A204.1 (cell line): ENCODE measurements at regions not wholly inside any gene's neighbourhood (a gene's known extent, or its start where the extent isn't known, plus 50 kb on each side); places are given as distances from the start of the nearest gene placed in this dataset.

Experiments
- FAIRE-seq: peaks from 2 replicates; lab custom pipeline; 2012; peaks lifted over from hg19 to GRCh38; lab: Jason Lieb, UNC

DNA sequence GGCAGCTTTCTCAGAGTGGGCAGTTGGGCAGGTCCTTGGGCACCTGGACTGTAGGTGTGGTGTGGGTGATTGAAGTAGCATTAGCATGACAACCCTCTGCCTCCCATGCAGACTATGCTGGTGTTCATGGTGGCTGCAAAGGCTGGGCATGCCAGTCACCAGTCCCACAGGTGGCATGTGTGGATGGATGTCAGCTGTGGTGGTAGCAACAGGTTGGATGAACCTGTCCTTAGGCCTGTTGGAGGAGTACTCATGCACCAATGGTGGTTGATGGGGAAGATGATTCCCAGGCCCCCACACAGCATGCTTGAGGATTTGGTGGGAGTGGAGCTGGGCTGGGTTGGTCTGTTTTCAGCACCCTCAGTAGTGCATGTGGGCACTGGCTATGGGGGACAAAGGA is 251.1 kb downstream of the PAX1 start:
- no peak for FAIRE-seq

DNA sequence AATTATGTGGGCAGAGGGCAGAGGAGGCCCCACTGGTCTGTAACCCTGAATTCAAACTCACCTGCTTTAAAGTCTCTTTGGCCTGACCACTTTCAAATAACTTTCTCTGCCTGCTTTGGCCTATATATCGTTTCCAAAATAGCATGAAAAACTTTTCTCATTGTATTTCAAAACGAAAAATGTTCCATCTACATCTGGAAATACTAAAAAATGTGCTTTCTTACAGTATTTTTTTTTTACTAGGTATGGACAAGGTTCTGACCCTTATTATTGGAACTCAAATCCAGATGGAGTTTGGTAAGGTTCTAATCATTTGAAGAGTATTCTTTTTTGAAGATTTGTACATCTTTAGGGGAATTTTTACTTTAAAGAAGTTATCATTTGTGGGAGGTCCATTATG is 241.9 kb downstream of the PAX1 start:
- FAIRE-seq: no peak

DNA sequence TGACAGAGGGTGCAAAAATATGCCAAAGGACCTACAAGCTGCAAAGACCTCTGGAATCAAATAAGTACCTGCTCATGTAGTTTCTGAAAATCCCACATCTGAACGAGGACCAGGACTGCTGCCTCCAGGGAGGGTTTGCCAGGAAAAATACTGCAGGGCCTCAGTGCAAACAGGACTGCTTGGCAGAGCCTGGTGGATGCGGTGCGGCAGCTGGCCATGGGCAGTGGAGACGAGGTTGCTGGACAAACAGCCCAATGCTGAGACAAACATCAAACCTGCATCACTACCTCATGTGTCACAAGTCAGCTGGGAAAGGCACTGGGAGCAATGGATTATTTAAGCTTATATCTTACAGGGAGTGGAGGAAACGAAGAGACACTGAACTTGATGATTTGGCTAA is 238.8 kb downstream of the PAX1 start:
- FAIRE-seq: no peak

DNA sequence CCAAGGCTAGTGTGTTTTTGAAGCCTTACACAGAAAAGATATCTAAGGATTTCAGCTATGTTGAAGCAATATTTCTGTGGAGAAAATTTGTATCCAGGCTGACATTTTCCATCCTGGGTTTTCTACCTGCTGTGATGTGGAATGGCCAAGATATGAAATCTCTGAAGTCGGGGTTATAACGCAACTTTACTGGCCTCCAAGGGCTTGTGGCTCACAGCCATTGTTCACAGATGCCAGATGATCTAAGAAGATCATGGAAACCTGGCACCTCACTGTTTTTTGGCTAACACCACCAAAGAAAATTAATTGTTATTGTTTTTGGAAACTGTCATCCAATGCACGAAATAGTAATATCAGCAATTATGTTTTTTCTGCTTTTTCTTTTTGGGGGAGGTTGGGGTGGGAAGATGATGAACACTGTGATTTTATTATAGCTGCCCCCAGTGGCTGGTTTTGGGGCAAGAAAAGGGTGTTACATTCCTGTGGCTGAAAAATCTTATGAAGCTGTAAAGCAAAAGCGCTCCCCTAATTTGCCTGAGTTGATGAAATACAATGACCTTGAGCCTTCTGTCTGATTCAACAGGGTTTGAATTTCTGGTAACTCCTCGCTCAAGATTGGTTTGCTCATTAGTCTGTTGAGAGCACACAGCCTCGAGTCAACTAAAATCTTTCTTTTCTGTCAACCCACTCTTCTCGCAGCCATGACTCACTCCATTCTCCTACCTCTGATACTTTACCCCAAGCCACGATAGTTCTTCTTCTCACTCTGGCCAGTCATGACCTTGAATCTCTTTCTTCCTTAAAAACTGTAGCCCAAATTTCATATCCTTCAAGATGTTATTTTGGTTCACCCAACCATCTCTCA is 236.7 kb downstream of the PAX1 start:
- FAIRE-seq: no peak

DNA sequence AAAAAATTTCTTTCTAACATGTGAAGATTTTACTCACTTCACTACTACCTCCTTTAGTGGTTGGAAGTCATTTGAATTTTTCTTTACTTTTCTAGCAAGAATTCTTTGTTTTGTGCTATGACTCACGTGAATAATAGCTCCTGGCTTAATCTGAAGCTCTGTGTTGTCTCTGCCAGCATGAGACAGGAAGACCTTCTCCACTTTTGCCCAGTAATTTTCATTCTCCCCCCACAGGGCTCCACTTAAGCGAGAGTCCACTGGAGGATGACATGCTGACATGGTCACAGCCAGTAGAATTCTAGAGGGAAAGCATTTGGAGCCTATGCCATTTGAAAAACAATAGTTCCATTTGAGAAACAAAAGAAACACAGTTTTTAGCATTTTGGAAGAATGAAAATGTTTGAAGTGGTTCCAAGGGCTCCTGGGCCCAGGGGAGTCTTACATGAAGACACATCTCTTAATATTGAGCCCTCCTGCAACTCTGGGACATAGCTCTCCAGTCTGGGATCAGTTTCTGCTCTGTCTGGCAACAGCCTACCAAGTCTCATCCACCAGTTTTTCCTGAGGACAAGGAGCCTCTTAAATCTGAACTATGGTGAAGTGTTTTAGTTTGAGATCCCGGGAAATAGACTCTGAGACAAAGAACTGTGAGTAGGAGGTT is 231.4 kb downstream of the PAX1 start:
- no peak for FAIRE-seq

DNA sequence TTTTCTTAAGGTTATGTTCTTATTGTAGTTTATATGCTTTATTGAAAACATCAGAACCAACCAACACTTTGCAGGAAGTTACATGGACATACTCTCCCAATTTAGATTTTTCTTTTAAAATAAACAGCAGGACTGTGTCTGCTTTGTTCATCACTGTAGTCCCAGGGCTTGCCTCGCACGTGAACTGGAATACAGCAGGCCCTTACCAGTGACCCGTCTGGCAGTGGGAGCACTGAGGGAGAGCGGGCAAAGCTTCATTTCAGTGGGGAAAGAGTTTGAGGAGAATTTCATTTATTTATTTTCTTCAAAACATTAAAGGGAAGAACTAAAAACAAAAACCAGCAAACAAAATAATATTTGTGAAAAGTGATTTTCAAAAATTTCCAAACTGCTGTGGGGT is 230.8 kb downstream of the PAX1 start:
- FAIRE-seq: no peak

DNA sequence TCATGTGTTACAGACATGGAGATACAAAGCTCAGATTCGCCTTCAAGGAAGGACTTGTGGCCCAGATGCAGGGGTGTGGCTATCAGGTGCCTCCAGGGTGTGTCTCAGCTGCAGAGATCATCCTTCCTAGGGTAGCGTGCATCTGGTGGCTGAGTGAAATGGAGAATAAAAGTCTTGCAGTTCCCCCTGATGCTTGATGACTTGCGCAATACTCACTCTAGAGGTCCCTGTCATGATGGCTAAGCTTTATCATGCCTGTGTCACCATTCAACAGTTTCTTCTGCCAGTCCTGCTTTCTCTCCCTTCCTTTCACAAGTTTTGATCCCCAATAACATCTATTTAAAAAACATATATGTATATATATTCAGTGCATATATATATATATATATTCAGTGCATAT is 228.1 kb downstream of the PAX1 start:
- no peak for FAIRE-seq

DNA sequence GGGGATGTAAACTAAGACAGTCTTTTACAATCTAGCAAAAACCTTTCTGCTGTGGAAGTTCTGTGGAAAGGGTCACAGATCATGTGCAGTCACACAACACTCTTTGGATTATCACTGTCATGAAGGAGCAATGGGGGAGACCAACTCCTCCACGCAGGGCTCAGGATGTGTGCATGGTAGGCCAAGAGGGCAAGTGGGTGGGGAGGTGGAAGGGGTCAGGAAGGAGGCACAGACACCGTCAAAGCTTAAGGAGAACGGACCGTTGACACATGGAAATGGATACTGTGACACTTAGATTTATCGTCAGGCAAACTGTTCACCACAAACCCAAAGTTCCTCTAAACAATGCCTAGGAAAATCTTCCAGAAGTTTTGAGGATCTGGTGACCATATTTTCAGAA is 215.8 kb downstream of the PAX1 start:
- no peak for FAIRE-seq

DNA sequence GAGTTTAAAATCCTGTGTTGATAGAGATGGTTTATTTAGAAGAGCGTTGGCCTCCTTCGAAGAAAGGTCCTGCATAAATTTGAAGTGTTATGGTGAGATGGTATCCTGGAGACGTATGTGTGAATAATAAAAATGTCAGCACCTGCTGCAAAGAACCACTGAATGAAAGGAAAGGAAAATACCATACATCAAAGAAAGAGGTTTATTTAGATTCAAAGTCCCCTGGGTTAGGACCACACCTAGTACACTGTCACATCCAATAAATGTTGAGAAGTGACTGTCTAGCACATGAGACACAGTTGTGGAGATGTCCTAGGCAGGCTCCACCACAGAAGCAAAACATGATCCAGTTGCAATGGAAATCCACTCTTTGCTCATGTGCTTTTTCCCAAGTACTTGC is 214.7 kb downstream of the PAX1 start:
- FAIRE-seq: no peak

DNA sequence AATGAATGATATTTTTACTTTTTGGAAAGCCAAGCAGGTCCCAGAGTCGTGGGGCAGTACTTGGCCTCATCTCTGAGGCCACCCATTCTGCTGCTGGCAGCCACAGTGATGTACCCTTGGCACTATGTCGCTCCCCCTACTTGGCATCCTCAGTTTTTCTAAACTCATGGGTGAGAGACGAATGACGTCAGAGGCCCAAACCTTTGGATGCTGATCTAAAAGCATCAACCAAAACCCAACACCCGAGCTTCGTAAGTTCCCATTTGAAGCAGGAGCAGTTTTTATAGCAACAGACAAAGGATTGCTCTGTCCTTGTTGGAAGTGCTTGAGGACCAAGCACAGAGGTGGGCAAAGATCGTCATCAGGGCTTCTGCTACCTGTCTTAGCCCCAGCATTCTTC is 212.9 kb downstream of the PAX1 start:
- no peak for FAIRE-seq

DNA sequence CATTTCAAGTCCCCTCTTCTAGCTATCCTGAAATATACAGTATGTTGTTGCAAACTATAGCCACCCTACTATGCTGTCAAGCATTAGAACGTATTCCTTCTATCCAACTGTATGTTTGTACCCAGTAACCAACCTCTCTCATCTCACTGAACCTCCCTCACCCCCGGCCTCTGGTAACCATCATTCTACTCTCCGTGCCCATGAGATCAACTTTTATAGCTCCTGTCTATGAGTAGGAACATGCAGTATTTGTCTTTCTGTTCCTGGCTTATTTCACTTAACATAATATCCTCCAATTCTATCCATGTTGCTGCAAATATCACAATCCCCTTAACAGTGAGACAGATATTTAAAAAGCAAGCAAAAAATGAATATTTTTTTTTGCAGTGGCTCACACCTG is 196.9 kb downstream of the PAX1 start:
- FAIRE-seq: no peak

DNA sequence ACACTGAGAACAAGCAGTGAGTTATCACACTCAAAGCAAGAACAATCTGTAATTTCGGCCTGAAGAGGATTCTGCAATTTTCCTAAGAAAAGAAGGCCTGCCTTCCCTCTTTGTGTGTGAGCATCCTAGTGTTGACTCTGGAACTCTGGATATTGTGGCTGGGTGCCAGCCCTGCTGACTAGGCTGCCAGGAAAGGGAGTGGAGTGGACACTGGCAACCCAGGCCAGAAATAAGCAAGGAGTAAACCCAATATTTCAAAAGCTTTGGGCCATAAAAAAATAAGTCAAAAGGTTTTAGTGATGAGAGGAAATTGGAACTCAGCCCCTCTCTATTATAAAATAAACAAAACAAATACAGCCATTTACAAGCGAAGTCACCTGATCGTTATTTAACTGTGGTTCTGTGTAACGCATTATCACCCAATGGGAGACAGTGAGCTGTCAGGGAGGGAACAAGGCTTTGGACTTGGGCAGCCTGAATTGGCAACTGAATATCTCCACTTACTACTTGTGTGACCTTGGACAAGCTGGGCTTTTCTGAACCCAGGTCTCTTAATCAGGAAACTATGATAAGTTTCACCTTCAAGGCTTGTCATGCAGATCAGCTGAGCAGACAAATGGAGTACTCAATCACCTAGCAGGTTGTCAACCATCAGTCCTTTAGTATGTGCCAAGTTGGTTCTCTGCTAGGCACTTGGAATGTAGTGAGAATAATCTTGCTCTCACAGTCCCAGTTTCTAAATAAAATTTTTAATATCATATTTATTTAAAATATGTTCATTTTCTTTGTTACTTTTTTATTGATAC is 196.2 kb downstream of the PAX1 start:
- no peak for FAIRE-seq

DNA sequence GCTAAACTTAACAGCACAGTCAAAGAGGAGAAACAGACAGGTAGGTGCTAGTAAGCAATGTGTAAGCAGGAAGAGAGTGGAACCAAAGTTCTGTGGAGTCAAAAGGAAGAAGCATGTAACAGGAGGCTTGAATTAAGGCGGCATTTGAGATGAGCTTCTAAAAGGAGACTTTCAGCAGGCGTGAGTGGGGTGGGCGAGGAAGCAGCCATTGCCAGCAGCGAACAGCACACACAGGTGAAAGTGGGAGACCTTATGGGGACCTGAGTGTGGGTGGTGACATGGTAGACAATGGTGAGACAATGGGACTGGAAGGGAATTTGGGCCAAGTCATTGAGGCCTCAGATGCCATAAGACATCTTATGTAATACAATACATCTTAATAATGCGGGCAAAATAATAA is 195.0 kb downstream of the PAX1 start:
- no peak for FAIRE-seq

DNA sequence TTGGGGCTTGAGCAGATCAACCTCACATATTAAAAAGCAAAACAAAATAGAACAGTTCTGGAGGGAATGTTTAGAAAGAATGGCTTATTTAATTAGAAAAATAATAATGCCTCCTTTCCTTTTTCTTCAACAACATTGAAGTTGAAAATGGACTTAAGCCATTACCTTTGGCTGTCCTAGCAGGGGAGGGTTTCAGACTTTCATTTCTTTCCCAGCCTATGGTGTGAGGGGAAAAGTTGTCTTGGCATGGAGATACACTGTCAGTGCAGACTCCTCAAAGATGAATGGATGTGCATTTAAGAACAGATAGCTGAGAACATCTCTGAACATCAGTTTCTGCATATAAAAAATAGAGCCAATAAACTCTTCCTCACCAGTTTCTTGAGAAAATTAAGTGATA is 169.5 kb downstream of the PAX1 start:
- no peak for FAIRE-seq

DNA sequence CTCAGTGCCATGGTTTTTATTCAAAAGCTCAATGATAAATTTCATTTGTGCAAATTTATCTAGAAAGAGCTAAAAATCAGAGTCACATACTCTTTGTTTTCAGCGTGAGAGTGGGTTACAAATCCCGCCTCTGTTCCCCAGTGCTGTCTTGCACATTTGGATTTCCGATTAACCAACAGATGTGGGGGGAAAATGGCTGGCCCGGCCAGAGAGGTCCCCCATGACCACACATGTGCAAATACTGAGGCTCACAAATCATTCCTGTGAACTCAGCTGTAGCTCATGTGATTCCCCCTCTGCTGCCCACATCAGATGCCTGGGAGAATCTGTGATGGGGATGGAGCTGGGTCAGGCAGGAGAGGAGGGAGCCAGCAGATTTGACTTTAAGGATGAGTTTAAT is 168.7 kb downstream of the PAX1 start:
- FAIRE-seq: no peak

DNA sequence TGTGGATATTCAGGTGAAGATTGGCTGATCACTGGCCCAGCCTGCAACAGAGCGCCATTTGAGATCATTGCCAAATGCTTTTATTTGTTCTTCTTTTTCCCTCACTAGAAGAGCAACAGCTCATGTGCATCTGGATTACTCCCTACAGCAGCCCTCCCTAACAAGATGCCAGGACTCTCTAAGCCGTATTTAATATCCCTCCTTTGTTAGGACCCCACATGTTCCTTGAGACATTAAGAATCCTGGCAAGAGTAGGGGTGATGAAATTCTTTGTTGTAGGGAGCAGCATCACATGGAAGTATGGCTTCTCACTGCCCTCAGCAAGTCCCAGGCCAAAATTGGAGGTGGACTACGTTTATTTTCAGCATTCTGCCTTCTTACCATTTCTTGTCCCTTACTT is 167.8 kb downstream of the PAX1 start:
- no peak for FAIRE-seq

DNA sequence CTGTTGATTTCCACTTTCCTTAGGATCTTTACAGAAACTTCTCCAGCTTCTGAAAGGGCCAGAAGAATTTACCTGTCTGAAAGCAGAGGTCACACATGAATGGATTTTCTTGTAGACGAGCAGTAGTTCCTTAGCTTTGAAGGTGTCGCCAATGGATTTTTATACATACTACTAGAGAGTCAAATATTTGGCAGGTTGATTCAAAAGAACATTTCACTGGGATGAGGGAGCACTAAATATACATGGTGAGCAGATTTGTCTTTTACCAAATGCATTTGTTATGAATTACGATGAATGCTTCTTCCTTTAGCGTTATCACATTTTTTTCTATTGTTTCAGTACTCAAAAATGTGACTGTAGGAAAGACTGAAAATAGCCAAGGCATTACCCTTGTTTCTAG is 162.3 kb downstream of the PAX1 start:
- FAIRE-seq: no peak

DNA sequence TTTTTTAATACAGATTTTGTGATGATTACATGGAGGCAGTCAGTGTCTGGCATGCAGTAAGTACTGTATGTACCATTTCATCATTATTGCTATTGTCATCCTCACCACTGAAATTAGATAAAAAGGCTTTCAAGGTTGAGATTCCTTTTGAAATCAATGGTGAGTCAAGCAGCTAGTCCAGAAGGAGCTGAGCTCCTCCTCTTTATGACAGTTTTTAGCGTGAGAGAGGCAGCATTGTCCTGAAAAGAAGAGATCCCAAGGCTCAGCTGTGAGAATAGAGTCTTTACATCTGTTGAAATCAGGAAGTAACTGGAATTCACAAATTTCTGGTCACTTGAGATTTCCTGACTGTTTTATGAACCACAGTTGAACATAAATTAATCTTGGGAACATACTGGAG is 161.9 kb downstream of the PAX1 start:
- FAIRE-seq: no peak

DNA sequence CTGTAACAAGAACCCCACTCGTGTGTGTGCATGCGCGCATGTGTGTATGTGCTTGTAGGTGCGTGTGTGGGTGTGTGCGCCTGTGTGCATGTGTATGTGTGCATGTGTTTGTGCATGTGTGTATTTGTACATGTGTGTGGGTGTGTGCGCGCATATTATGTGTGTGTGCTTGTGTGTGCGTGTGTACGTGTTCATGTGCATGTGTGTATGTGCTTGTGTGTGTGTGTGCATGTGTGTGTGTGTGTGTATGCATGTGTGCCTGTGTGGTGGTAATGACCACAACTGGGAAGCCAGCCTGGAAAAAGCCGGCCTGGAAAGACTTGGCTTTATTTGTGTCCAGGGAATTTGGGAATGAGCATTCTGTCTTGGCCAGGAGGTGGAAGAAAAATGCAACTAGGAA is 157.5 kb downstream of the PAX1 start:
- FAIRE-seq: no peak

DNA sequence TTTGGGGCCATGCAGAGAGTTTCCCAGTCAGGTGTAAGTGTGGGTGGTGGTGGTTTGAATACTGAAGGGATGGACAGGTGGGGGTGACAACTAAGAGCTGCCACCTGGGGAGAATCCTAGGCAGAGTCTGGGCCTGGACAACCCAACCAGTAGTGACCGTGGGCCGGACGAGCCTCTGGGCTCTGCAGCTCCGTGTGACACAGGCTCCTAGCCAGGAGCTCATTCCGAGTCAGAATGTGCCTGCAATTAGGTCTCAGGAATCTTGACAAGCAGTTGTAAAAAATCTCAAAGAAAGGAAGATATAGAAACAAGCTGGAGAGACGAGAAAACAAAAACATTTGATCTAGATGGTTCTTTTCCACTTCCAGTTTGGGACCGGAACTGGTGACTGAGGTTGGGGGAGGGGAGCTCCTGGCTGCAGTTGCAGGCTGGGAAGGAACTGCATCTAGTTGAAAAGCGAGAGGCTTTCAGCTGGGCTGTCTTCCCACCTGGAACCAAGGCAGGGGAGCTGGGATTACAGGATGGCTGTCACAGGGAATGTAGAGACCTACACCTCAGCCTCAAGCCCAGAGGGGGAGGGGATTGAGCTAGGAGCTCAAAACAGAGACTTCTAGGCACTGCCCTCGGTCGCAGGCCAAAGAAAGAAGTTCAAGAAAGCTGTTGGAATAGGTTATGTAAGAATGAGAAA is 156.9 kb downstream of the PAX1 start:
- FAIRE-seq: no peak

DNA sequence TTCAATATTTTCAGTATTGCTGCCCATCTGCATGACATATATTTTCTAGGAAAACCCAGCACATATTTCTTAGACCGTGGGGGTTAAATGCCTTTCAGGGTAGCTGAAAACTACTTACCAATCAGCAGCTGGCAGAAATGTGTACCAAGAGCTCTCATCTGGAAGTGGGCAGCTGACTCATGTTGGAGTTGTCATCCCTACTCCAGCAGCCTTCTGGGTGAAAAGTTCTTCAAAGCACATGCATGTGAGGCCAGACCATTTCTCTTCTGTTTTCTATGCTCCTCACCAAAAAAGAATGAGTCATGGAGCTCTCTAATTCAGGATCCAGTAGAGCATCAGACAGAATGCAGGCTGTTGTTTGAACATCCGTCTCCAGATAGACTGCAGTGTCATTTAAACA is 135.5 kb downstream of the PAX1 start:
- FAIRE-seq: no peak

DNA sequence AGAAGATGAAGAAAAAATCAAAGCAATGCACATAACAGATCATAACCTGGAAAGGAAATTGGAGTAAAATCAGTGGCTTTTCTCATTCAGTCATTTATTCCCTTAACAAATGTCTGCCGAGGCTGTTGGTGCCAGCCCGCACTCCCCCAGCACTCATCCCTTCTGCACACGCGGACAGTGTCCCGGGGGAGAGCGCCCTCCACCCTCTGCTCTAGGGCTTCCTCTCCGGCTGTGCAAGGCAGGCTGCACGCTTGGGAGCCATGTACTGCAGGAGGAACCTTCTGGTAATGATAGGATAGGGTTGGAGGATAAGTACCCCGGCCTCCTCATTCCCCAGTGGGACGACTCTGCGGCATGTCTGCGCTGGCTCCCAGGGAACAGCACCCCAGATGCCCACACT is 134.5 kb downstream of the PAX1 start:
- FAIRE-seq: no peak

DNA sequence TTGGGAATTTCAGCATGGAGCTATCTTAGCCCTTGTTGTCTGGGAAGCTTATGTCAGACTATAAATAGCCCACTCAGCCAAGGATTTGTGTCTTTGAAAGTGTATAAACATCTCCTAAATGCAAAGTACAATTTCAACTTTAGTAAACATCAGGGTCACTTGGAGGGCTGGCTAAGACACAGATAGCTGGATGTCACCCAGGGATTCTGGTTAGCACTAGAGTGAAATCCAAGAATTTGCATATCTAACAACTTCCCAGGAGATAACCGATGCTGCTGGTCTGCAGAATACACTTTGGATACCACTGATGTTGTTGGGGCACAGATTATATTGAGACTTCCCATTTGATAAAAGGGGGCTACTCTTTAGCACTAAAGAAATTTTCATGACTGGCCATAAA is 130.9 kb downstream of the PAX1 start:
- FAIRE-seq: no peak
